ENCODE measurements at regions not wholly inside any gene's neighbourhood (a gene's known extent, or its start where the extent isn't known, plus 50 kb on each side); places are given as distances from the start of the nearest gene placed in this dataset.

DNA sequence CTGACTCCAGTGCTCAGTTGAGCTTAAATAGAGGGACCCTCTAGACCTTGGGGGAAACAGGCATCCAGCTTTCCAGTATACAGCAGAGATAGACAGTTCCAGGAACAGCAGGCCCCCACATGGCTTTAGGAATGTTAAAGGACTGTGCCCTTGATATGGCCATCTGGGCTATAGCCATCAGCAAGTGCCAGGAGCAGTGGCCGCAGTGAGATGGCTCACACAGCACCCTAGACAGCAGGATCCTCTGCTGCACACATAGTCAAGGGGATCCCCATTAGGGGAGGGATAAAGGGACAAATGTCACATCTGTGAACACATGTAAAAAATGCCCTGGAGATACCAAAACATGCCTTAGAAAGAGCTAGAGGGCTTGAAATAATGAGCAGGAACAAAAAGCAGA, 213.4 kb downstream of the PTH2R start:
- TF ChIP-seq POLR2AphosphoS5 (IDR thresholded peaks at IDR 0.05; ENCODE audit: borderline replicate concordance, low read depth, low read length) = no peak
- TF ChIP-seq EZH2 (IDR thresholded peaks at IDR 0.05) = no peak
